ENCODE measurements at regions not wholly inside any gene's neighbourhood (a gene's known extent, or its start where the extent isn't known, plus 50 kb on each side); places are given as distances from the start of the nearest gene placed in this dataset.
"Not testable (repeated sequence)": the region's sequence is repeated elsewhere in the genome, so short reads cannot be mapped to it uniquely, and the experiment has no call there.

DNA sequence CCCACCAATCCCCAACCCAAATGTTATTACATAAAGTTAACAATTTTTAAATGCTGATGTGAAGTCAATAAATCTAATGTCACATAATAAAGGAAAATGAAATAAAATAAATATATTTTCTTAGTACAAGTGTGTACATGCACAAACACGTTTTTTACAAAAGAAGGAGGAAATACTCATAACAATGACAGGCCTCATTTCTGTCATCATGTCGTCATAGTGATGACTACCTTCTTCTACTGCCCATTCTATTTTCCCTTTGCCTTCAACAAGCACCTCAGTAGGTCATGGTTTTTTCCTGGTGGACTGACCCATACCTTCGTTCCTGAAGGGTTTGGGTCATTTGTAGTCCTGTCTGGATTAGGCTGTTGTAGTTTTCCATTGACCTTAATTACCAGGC, 185.3 kb upstream of the IPO5 start:
- no peak for DNase-seq (ENCODE audit: low read depth, low spot score)
- no peak for ATAC-seq
- no TSS peak for BruUV-seq (replicated peaks)
- no peak overlapping the region for H3K4me3 ChIP-seq (ENCODE audit: low read depth in 2 of 2, low read length in 2 of 2)
- in situ Hi-C loops (cut with HindIII; ENCODE audit: low pct_unique_long_range_greater_than_20kb, low sequenced_read_pairs) (no loop called here), intact Hi-C loops (cut with micrococcal nuclease; ENCODE audit: unreplicated experiment) (no loop called here)
- H3K9me3 ChIP-seq (ENCODE audit: control insufficient read depth, insufficient read depth, low read depth, low read length): no peaks in the 10 kb centered on the region
- no peak overlapping the region for H3K27ac ChIP-seq (ENCODE audit: low read length)
- H3K27me3 ChIP-seq (ENCODE audit: control insufficient read depth, insufficient read depth, low read length): no peaks in the 10 kb centered on the region
- H3K36me3 ChIP-seq (ENCODE audit: control insufficient read depth, insufficient read depth, low read length): no peaks in the 10 kb centered on the region
- POLR2A ChIA-PET: no interaction called here
- TF ChIP-seq TCF7L2 (IDR thresholded peaks at IDR 0.05; ENCODE audit: low read depth, low read length) (no peak), SIN3A (IDR thresholded peaks at IDR 0.05; ENCODE audit: borderline replicate concordance, insufficient read depth, low read depth, low read length) (no peak), POLR2AphosphoS5 (IDR thresholded peaks at IDR 0.05; ENCODE audit: low read depth, low read length) (no peak)
- TF ChIP-seq, protein P1, sequence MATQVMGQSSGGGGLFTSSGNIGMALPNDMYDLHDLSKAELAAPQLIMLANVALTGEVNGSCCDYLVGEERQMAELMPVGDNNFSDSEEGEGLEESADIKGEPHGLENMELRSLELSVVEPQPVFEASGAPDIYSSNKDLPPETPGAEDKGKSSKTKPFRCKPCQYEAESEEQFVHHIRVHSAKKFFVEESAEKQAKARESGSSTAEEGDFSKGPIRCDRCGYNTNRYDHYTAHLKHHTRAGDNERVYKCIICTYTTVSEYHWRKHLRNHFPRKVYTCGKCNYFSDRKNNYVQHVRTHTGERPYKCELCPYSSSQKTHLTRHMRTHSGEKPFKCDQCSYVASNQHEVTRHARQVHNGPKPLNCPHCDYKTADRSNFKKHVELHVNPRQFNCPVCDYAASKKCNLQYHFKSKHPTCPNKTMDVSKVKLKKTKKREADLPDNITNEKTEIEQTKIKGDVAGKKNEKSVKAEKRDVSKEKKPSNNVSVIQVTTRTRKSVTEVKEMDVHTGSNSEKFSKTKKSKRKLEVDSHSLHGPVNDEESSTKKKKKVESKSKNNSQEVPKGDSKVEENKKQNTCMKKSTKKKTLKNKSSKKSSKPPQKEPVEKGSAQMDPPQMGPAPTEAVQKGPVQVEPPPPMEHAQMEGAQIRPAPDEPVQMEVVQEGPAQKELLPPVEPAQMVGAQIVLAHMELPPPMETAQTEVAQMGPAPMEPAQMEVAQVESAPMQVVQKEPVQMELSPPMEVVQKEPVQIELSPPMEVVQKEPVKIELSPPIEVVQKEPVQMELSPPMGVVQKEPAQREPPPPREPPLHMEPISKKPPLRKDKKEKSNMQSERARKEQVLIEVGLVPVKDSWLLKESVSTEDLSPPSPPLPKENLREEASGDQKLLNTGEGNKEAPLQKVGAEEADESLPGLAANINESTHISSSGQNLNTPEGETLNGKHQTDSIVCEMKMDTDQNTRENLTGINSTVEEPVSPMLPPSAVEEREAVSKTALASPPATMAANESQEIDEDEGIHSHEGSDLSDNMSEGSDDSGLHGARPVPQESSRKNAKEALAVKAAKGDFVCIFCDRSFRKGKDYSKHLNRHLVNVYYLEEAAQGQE (IDR thresholded peaks at IDR 0.05; ENCODE audit: insufficient read depth in 1 of 2, low read depth in 2 of 2, low read length in 1 of 2): no peak
- TF ChIP-seq, protein P2, sequence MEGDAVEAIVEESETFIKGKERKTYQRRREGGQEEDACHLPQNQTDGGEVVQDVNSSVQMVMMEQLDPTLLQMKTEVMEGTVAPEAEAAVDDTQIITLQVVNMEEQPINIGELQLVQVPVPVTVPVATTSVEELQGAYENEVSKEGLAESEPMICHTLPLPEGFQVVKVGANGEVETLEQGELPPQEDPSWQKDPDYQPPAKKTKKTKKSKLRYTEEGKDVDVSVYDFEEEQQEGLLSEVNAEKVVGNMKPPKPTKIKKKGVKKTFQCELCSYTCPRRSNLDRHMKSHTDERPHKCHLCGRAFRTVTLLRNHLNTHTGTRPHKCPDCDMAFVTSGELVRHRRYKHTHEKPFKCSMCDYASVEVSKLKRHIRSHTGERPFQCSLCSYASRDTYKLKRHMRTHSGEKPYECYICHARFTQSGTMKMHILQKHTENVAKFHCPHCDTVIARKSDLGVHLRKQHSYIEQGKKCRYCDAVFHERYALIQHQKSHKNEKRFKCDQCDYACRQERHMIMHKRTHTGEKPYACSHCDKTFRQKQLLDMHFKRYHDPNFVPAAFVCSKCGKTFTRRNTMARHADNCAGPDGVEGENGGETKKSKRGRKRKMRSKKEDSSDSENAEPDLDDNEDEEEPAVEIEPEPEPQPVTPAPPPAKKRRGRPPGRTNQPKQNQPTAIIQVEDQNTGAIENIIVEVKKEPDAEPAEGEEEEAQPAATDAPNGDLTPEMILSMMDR (IDR thresholded peaks at IDR 0.05): no peak
- no peaks in the 10 kb centered on the region for H3K4me1 ChIP-seq (ENCODE audit: control insufficient read depth, insufficient read depth, low read length)
- CTCF ChIA-PET: no interaction called here

DNA sequence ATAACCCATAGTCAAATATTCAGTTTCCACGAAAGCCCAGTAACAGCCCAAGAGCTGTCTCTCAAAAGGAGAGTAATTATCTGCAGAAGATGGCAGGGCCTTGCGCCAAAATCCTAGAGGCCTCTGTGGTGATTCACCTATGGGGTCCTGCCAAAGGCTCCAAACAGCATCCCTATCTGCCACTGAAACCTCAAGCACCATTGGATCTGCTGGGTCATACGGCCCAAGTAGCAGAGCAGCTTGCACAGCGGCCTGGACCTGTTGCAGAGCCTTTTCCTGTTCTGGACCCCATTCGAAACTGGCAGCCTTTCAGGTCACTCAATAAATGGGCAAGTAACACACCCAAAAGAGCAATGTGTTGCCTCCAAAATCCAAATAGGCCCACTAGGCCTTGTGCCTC, 183.2 kb upstream of the IPO5 start:
- H3K36me3 ChIP-seq (ENCODE audit: control insufficient read depth, insufficient read depth, low read length); ATAC-seq; DNase-seq (ENCODE audit: low read depth, low spot score); in situ Hi-C loops (cut with HindIII; ENCODE audit: low pct_unique_long_range_greater_than_20kb, low sequenced_read_pairs); H3K27me3 ChIP-seq (ENCODE audit: control insufficient read depth, insufficient read depth, low read length); H3K4me3 ChIP-seq (ENCODE audit: low read depth in 2 of 2, low read length in 2 of 2); H3K27ac ChIP-seq (ENCODE audit: low read length); BruUV-seq (replicated peaks); intact Hi-C loops (cut with micrococcal nuclease; ENCODE audit: unreplicated experiment); H3K9me3 ChIP-seq (ENCODE audit: control insufficient read depth, insufficient read depth, low read depth, low read length); H3K4me1 ChIP-seq (ENCODE audit: control insufficient read depth, insufficient read depth, low read length); CTCF ChIA-PET: not testable (repeated sequence)
- POLR2A ChIA-PET: interaction anchor here (0.7 kb wide), 1 partner anchor 73 kb away, joined by 4 read pairs; no protein-coding TSS in a partner anchor

- DNase-seq (ENCODE audit: low read depth, low spot score); H3K27me3 ChIP-seq (ENCODE audit: control insufficient read depth, insufficient read depth, low read length); H3K9me3 ChIP-seq (ENCODE audit: control insufficient read depth, insufficient read depth, low read depth, low read length); BruUV-seq (replicated peaks); H3K4me1 ChIP-seq (ENCODE audit: control insufficient read depth, insufficient read depth, low read length); H3K36me3 ChIP-seq (ENCODE audit: control insufficient read depth, insufficient read depth, low read length); H3K4me3 ChIP-seq (ENCODE audit: low read depth in 2 of 2, low read length in 2 of 2); H3K27ac ChIP-seq (ENCODE audit: low read length); ATAC-seq; POLR2A ChIA-PET; in situ Hi-C loops (cut with HindIII; ENCODE audit: low pct_unique_long_range_greater_than_20kb, low sequenced_read_pairs); intact Hi-C loops (cut with micrococcal nuclease; ENCODE audit: unreplicated experiment); CTCF ChIA-PET: not testable (repeated sequence)
Measured at GRCh38 chr13:97772466-97772865, 181.0 kb upstream of the IPO5 start.

DNA sequence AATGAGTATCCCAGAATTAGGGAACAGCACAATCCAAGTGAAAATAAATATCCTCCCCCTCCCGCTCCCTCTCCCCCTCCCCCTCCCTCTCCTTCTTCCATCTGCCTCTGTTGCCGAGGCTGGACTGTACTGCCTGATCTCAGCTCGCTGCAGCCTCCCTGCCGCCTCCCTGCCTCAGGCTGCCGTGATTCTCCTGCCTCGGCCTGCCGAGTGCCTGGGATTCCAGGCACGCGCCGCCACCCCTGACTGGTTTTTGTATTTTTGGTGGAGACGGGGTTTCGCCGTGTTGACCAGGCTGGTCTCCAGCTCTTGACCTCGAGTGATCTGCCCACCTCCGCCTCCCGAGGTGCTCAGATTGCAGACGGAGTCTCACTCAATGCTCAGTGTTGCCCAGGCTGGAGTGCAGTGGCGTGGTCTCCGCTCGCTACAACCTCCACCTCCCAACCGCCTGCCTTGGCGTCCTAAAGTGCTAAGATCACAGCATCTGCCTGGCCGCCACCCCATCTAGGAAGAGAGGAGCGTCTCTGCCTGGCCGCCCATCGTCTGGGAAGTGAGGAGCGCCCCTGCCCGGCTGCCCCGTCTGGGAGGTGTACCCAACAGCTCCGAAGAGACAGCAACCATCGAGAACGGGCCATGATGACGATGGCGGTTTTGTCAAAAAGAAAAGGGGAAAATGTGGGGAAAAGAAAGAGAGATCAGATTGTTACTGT, 178.9 kb upstream of the IPO5 start:
- H3K9me3 ChIP-seq (ENCODE audit: control insufficient read depth, insufficient read depth, low read depth, low read length); H3K27ac ChIP-seq (ENCODE audit: low read length); ATAC-seq; CTCF ChIA-PET; DNase-seq (ENCODE audit: low read depth, low spot score); in situ Hi-C loops (cut with HindIII; ENCODE audit: low pct_unique_long_range_greater_than_20kb, low sequenced_read_pairs); H3K4me1 ChIP-seq (ENCODE audit: control insufficient read depth, insufficient read depth, low read length); intact Hi-C loops (cut with micrococcal nuclease; ENCODE audit: unreplicated experiment); BruUV-seq (replicated peaks); H3K36me3 ChIP-seq (ENCODE audit: control insufficient read depth, insufficient read depth, low read length); H3K27me3 ChIP-seq (ENCODE audit: control insufficient read depth, insufficient read depth, low read length); POLR2A ChIA-PET; H3K4me3 ChIP-seq (ENCODE audit: low read depth in 2 of 2, low read length in 2 of 2): not testable (repeated sequence)
